ENCODE measurements at regions not wholly inside any gene's neighbourhood (a gene's known extent, or its start where the extent isn't known, plus 50 kb on each side); places are given as distances from the start of the nearest gene placed in this dataset.

- TF ChIP-seq CTCF (IDR thresholded peaks at IDR 0.05) (no peak), ZFX (IDR thresholded peaks at IDR 0.05; ENCODE audit: borderline replicate concordance) (no peak)
Observed at GRCh38 chr3:73215901-73216300, 154.4 kb downstream of the EBLN2 start.
